ENCODE measurements at regions not wholly inside any gene's neighbourhood (a gene's known extent, or its start where the extent isn't known, plus 50 kb on each side); places are given as distances from the start of the nearest gene placed in this dataset.

GRCh38 chr10:78316451-78316931 lies 282.8 kb downstream of the RPS24 start:
- ChIA-PET CTCF (interaction anchor here (0.7 kb wide), 1 partner anchor 281 kb away, joined by 3 read pairs; no protein-coding TSS in a partner anchor), POLR2A (no interaction called here)
- Mint-ChIP-seq H3K9me3 (ENCODE audit: unreplicated experiment) (no peaks in the 10 kb centered on the region), H3K36me3 (ENCODE audit: insufficient read depth, unreplicated experiment) (no peaks in the 10 kb centered on the region), H3K4me1 (ENCODE audit: insufficient read depth, unreplicated experiment) (no peaks in the 10 kb centered on the region), H3K27me3 (ENCODE audit: insufficient read depth, unreplicated experiment) (peaks cover 64% of the 10 kb centered on the region), H3K27ac (ENCODE audit: low read depth, unreplicated experiment) (no peak overlapping the region), H3K4me3 (ENCODE audit: unreplicated experiment) (no peak overlapping the region)
- TF ChIP-seq, protein P1, sequence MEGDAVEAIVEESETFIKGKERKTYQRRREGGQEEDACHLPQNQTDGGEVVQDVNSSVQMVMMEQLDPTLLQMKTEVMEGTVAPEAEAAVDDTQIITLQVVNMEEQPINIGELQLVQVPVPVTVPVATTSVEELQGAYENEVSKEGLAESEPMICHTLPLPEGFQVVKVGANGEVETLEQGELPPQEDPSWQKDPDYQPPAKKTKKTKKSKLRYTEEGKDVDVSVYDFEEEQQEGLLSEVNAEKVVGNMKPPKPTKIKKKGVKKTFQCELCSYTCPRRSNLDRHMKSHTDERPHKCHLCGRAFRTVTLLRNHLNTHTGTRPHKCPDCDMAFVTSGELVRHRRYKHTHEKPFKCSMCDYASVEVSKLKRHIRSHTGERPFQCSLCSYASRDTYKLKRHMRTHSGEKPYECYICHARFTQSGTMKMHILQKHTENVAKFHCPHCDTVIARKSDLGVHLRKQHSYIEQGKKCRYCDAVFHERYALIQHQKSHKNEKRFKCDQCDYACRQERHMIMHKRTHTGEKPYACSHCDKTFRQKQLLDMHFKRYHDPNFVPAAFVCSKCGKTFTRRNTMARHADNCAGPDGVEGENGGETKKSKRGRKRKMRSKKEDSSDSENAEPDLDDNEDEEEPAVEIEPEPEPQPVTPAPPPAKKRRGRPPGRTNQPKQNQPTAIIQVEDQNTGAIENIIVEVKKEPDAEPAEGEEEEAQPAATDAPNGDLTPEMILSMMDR (IDR thresholded peaks at IDR 0.05; ENCODE audit: unreplicated experiment) = no peak
- no TSS peak for BruUV-seq (replicated peaks)
- intact Hi-C loops (cut with micrococcal nuclease) = no loop called here
- DNase-seq (ENCODE audit: unreplicated experiment) = no peak

DNA sequence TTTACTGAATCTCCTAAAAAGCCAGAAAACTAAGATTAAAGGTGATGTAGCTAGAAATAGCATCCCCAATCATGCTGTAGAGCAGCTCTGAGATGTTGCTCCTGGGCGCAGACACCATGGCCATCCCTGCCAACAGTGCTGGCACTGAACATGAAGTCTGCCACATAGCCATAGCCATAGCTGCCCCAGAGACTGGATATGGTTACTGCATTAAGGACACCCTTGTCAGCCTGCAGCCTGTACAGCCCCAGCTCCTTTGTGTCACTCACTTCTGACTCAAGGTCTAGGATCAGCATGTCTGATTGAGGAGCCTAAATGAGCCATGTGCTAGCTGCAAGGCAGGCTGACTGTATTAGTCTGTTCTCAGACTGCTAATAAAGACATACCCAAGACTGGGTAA lies 284.6 kb downstream of the RPS24 start:
- no TSS peak for BruUV-seq (replicated peaks)
- Mint-ChIP-seq H3K27me3 (ENCODE audit: insufficient read depth, unreplicated experiment) (peaks cover 62% of the 10 kb centered on the region), H3K4me1 (ENCODE audit: insufficient read depth, unreplicated experiment) (peaks cover 3% of the 10 kb centered on the region), H3K4me3 (ENCODE audit: unreplicated experiment) (no peak overlapping the region), H3K9me3 (ENCODE audit: unreplicated experiment) (no peaks in the 10 kb centered on the region), H3K36me3 (ENCODE audit: insufficient read depth, unreplicated experiment) (no peaks in the 10 kb centered on the region), H3K27ac (ENCODE audit: low read depth, unreplicated experiment) (no peak overlapping the region)
- no peak for DNase-seq (ENCODE audit: unreplicated experiment)
- ChIA-PET CTCF (interaction anchor here (0.6 kb wide), 1 partner anchor 520 kb away, joined by 5 read pairs; no protein-coding TSS in a partner anchor), POLR2A (no interaction called here)
- intact Hi-C loops (cut with micrococcal nuclease) = no loop called here
- TF ChIP-seq, protein P1 (IDR thresholded peaks at IDR 0.05; ENCODE audit: unreplicated experiment) = no peak

DNA sequence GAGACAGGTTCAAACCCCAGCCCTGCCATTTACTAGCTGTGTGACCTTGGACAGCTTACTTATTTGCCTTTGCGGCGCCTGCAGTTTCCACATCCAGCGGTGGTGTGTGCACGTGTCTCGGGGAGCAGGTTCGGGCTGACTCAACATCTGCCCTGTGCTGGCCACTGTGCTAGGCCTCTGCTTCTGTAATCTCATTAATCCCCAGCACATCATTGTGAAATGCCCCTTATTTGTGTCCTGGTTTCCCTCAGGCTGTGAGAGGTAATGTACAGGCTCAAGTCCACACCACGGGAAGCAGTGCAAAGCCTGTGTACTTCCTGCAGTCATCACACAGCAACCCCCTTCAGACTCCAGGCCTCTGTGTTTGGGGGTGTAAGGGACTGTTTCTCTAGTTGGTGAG lies 285.7 kb downstream of the RPS24 start:
- Mint-ChIP-seq H3K4me1 (ENCODE audit: insufficient read depth, unreplicated experiment) (peaks cover 4% of the 10 kb centered on the region), H3K9me3 (ENCODE audit: unreplicated experiment) (no peaks in the 10 kb centered on the region), H3K36me3 (ENCODE audit: insufficient read depth, unreplicated experiment) (no peaks in the 10 kb centered on the region), H3K4me3 (ENCODE audit: unreplicated experiment) (no peak overlapping the region), H3K27me3 (ENCODE audit: insufficient read depth, unreplicated experiment) (peaks cover 62% of the 10 kb centered on the region), H3K27ac (ENCODE audit: low read depth, unreplicated experiment) (no peak overlapping the region)
- no peak for DNase-seq (ENCODE audit: unreplicated experiment)
- BruUV-seq (replicated peaks) = no TSS peak
- POLR2A ChIA-PET = no interaction called here
- intact Hi-C loops (cut with micrococcal nuclease) = no loop called here
- TF ChIP-seq, protein P1 (IDR thresholded peaks at IDR 0.05; ENCODE audit: unreplicated experiment) = no peak
- CTCF ChIA-PET = no interaction called here

GRCh38 chr10:78319841-78320240 lies 286.2 kb downstream of the RPS24 start:
- DNase-seq (ENCODE audit: unreplicated experiment) = no peak
- H3K27me3 Mint-ChIP-seq (ENCODE audit: insufficient read depth, unreplicated experiment) = peaks cover 62% of the 10 kb centered on the region
- H3K4me1 Mint-ChIP-seq (ENCODE audit: insufficient read depth, unreplicated experiment) = peaks cover 4% of the 10 kb centered on the region
- intact Hi-C loops (cut with micrococcal nuclease) = no loop called here
- ChIA-PET POLR2A (no interaction called here), CTCF (no interaction called here)
- TF ChIP-seq, protein P1 (IDR thresholded peaks at IDR 0.05; ENCODE audit: unreplicated experiment) = no peak
- no peak overlapping the region for H3K27ac Mint-ChIP-seq (ENCODE audit: low read depth, unreplicated experiment)
- no TSS peak for BruUV-seq (replicated peaks)
- peaks cover under 1% of the 10 kb centered on the region for H3K9me3 Mint-ChIP-seq (ENCODE audit: unreplicated experiment)
- no peaks in the 10 kb centered on the region for H3K36me3 Mint-ChIP-seq (ENCODE audit: insufficient read depth, unreplicated experiment)
- H3K4me3 Mint-ChIP-seq (ENCODE audit: unreplicated experiment) = no peak overlapping the region

All from MCF 10A (cell line).